HuH-7.5 (cell line): ENCODE measurements at regions not wholly inside any gene's neighbourhood (a gene's known extent, or its start where the extent isn't known, plus 50 kb on each side); places are given as distances from the start of the nearest gene placed in this dataset.

Experiments used
- DNase-seq: peaks from one replicate; pipeline ENCODE4 v3.0.0; 2011; ENCODE audit warnings: low spot score

DNA sequence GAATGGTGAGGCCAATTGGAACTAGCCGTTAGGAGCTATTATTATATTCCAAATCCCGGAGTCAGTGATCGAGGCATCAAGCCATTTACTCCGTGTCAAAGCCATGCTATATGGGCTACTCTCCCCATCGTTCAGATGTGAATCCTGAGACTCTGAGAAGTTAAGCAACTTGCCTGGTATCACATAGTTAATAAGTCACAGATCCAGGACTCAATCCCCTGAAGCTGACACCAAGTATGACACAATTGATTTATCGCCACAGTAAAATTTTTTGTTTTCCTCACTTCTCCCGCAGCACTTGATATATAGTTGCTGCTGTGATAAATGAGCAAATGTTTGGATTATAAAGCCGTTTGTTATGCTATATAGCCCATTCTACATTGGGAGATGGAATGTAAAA lies 50.8 kb upstream of the TSHZ2 start:
- no peak for DNase-seq

DNA sequence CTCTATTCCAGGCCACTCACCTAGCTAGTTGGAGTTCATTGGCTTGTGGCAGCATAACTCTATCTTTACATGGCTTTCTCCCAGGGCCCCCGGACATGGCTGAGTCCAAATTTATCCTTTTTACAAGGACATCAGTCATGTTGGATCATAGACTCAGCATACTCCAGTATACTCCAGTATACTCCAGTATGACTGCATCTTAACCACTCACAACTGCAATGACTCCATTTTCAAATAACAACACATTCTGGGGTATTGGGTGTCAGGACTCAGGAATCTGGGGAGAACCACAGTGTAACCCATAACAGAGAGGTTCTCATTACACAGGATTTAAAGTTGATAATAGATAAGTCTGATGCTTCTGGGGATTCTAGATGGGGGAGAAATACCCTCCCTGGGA lies 53.8 kb upstream of the TSHZ2 start:
- DNase-seq = no peak

DNA sequence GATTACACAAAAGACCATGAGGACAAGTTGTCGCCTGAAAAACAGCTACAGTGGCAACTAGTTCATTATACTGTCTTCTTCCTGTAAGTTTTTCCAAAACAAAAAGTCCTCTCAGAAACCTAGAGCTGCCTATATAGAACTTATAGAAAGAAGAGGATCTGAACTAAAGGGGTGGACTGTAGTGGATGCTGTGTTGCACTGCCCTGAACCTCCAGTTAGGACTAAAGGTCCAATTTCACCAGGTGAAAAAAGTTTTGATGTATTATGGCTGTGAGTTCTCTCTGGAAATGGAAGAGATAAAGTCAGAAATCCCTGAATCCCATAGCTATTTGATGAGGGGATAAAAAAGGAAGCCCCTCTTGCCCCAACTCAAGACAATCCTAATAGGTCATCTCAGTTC lies 56.6 kb upstream of the TSHZ2 start:
- no peak for DNase-seq

DNA sequence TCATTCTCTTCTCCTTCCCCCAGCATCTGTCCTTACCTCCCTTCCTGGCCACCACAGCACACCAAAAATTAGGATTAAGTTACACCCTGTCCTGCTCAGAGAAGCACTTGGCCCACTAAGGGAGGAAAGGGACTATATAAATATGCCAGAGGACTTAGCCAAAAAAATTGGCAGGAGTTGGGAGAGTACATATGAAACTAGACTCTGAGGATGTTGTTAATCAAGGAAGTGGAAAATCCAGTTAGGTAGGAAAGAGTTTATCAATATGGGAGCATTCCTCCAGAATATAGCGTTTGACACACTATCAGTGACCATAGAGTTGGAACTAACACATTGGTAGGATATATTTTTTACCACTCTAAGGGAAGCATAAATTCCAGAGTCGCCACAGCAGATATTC lies 57.3 kb upstream of the TSHZ2 start:
- DNase-seq = no peak

DNA sequence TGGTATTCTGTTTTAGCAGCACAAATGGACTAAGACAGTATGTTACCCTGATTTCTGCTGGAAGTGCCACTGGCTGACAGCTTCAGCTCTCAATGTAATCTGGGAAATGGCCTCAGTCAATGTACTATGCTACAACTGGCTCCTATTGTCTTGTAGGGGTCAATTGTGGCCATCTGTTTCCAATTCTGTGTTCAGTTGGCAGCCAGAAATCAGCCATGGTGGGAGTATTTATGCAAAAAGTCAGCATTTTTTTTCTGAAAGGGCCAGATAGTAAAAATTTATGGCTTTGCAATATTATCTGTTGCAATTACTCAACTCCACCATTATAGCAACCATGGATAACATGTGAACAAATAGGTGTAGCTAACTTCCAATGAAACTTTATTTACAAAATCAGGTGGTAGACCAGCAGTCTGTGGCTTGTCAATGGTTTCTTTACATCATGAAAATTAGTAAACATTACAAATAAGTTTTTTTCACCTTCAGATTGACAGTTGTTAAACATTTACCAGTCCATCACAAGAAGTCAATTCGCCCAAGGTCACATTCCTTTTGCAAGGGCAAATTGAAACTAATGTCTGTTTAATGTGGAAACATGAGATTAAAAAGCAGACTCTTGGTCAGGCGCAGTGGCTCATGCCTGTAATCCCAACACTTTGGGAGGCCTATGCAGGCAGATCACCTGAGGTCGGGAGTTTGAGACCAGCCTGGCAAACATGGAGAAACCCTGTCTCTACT lies 58.3 kb upstream of the TSHZ2 start:
- DNase-seq = no peak

DNA sequence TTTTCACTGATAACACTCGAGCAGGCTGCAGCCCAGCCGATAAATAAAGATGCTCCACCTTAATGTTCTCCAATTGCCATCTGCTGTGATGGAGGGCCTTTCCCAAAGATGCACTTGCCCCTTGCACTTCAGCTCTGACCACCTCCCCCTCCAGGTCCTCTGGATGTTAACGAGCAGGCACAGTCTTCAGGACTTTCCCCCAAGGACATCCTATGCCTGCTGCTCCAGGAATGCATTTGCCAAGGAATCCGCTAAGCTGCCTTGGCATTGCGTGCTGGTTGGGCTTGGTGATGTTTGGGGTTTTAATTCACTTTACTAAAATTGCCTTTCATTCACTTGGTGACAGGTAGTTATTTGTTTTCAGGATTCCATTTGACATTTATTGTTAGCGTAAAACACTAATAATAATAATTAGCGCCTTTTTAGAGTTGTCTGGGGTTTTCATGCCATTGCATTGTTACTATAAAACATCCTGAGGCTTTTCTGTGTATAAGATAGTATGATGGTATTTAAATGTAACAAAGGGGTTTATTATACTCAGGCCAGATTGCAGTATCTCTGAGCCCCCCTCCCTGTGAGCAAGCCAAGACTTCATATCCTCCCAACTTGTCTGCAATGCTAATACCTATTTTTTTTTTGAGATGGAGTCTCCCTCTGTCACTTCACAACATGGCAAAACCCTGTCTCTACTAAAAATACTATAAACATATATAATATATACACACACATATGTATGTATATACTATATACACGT lies 66.7 kb upstream of the TSHZ2 start:
- no peak for DNase-seq

DNA sequence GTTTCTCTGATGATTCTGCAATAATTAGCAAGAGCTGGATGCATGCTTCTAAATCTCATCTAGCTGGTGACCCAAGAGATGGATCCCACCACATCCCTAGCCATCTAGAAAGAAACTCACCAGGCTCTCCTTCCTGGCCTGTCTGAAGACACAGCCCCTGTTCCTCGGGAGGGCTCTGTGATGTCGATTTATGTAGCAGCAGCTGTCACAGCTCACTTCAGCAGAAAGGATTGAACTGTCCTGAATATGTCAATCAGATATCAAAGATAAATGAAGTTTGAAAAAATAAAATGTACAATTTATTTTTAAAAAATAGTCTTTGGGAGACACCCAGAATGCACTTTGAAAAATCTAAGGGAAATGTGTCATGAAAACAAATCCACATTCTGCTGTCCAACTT lies 67.3 kb upstream of the TSHZ2 start:
- no peak for DNase-seq

DNA sequence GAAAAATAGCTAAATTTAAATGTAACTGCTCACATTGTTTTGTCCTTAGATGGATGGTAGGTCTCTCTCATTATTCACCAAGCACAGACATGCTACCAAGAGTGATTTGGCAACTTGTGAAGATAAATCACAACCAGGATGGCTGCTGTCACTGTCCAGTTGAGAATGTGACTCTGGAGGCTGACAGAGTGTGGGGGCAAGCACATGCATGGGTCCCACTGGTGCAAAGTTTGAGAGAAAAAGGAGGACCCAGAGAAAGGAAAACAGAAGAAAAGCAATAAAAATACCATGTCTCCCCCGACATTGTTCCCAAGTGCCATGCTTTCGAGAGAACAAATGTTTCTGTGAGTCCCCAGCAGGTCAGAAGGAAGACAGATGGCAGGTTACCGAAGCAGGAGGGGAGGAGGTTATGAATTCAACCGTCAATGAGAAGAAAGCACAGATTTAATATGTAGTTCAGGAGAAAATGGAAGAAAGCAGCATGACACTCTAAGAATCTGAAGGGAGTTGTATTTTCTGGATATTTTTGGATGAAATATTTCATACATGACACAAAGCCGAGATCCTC lies 73.0 kb upstream of the TSHZ2 start:
- no peak for DNase-seq

DNA sequence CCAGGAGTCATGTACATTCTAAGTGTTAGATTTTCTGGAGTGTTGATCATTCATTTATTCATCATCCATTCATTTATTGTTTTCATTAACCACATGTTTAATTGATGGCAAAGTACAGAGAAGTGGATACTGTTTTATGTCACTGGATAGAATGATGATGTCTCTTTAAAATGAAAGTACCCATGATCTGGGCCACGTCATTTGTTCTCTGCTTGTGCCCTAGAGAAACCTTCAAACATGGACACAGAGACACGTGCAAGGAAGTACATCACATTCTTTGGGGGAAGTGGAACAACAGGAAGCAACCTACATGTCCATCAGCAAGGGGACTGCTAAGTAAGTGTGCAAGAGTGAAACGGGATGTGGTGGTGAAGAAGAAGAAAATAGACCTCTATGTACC lies 75.8 kb upstream of the TSHZ2 start:
- DNase-seq = no peak

DNA sequence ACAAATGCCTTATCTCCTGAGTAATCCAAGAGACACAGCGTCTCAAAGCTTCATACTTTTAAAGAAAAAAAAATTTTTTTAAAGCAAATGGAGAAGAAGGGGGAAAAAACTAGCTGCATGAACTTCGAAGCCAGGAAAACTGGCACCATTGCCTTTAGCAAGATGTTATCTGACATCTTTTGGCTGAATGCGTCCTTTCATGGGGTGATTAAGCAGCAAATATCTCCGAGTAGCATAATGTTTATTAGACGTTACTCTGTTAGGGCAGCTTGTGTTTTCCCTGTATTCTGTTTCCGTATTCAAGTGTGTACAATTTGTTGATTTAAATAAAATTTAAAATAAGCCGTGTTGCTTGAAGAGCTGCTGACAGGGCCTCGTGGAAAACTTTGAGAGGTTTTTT lies 76.5 kb upstream of the TSHZ2 start:
- DNase-seq = no peak

DNA sequence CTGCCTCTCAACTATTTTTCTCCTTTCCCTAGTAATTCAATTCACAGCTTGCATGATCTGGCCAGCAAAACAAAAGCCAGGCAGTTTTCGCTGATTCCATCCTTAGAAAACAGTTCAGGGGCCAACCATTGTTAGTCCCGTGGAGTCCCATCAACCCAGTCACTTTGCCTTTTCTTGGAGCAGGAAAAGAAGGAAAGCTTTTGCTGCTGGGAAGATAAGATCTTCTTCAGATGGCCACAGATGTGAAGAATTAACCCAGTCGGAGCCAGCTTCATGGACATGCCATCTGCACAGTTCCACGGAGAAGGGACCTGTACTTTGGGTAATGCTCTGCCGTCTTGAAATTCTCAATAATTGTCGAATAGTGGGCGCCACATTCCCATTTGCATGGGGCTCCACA lies 76.9 kb upstream of the TSHZ2 start:
- DNase-seq = no peak

DNA sequence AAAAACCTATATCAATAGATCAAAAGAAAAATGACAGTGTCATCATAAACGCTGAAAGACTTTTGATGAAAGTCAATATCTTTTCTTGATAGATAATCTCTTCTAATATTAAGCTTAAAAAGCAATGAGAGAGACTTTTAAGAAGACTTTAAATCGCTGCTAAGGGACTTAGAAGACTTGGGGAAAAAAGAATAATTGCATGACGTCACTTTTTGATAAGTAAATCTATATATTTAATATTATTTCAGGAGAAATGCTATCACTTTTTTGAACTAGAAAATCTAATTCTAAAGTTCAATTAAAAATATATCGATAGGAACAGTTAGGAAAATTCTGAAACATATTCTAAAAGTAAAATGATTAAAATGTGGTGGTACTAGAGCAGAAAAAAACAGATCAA lies 78.7 kb upstream of the TSHZ2 start:
- no peak for DNase-seq

DNA sequence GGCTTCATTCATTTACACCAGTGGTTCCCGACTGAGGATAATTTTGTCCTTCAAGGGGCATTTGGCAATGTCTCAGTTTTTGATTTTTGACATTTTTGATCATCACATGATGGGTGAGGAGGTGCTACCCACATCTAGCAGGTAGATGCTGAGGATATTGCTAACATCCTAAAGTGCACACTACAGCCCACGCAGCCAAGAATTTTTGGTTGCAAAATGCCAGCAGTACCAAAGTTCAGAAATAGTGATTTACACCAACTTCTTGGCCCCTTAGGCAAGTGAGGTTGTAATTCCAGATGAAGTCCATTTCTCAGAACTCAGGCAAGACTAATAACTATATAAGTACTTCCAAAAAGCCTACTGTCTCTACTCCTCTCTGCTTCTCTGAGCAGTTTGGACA lies 80.1 kb upstream of the TSHZ2 start:
- DNase-seq = no peak

DNA sequence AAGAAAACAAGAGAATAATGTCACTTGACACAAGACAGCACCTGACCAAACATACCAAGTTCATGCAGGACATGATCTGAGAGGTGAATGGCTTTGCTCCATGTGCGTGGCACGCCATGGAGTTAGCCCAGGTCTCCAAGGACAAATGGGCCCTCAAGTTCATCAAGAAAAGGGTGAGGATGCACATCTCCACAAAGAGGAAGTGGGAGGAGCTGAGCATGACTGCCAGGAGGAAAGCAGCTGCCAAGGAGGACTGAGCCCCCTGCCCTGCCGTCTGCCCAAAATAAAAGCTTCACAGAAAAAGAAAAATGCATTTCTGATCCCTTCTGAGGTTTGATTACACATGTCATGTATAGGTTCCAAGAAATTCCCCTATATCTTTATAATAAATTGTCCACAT lies 82.0 kb upstream of the TSHZ2 start:
- no peak for DNase-seq

DNA sequence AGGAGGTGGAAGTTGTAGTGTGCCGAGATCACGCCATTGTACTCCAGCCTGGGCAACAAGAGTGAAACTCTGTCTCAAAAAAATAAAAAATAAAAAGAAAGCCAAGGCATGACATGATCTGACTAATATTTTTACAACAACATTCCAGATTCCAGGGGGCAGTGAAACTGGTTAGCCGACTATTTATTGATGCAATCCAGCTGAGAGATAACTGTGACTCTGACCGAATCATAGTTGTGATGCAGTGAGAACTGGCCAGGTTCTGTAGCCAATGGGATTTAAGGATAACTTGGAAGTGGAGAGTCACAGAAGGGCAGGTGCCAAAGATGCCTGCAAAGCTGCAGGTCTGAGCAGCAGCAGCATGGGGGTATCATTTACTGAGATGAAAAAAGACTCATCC lies 82.9 kb upstream of the TSHZ2 start:
- DNase-seq = no peak

DNA sequence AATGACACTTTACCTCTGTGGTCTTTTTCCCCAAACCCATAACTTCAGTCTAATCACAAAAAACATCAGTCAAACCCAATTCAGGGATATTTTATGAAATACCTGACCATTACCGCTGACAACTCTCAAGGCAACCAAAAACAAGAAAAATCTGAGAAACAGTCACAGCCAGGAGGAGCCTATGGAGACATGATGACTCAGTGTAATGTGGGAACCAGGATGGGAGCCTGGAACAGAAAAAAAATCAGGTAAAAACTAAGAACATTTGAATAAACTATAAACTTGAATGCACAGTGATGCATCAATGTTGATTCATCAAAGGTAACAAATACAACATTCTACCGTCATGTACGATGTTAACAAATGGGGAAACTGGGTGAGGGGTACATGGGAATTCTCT lies 84.1 kb upstream of the TSHZ2 start:
- DNase-seq = no peak

DNA sequence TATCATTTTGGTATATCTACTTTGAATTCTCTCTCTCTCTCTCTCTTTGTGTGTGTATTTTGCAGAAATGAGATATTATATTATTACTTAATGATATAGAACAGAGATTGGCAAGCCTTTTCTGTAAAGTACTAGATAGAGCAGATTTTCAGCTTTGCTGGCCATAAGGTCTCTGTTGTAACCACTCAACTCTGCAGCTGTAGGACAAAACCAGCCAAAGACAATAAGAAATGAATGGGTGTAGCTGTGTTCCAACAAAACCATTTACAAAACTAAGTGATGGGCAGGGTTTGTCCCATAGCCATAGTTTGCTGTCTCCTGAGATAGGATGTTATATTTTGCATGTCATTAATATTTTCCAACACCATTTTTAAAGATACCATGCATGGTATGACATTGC lies 91.2 kb upstream of the TSHZ2 start:
- DNase-seq = no peak

DNA sequence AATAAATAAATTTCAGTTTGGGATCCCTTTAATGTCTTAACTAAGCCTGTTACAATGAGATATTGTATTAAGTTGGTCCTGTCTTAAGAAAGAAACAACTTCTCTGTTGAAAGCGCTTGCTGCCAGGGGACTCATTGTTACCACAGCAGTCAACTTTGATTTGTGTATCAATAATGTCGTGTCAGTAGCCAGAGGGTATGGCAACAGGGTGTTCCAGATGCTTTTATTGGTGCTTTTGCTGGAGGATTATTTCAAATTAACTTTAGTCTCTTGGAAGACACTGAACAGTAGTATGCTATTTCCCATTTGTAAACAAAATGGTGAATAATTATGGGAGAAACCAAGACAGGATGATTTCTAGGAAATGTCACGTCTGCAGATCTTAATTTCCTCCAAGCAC lies 91.9 kb upstream of the TSHZ2 start:
- DNase-seq = no peak

DNA sequence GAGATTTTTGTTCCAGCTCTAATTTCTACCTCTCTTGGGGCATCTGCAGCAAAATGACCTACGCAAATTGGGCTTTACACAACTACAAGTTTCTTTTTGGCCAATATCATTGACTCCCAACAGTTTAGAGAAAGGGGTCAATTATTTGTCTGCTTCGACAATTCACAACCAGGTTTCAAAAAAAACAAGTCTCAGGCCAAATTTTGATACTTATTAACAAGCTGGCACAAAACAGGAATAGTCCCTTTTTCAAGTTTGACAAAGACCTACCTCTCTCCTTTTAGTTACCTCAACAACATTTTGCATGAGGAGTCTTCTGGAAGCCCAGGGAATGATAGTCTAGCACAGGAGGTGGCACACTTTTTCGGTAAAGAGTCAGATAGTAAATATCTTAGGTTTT lies 97.9 kb upstream of the TSHZ2 start:
- no peak for DNase-seq

DNA sequence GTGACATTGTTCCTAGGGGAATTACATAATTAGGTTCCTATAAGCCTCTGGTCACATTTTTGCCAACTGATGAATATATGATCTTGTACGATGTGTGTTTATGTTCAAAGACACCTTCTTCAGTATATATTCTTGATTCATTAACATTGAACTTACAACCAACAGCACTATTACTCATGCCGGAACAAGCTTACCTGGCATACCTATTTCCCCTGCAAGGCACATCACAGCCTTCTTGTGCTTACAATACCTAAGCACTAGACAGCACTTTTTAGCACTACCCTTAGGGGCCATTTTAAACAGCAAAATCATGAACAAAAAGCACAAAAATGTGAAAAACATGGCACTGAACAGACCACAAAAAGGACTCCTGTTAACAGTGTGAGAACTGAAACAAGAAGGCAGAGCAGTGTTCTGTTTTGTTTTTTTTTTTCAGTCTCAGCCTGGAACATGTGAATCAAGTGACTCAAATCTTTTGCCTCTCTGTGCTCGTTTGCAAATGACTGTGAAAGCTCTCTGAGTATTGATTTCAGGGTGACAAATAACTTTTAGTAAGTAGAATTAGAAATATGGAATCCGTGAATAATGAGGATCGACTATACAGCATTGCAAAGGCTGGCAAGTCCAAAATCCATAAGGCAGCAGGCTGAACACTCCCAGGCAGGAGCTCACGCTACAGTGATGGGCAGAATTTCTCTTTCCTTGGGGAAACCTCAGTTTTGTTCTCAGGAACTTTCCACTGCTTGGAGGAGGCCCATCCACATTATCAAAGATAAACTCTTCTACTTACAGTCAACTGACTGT lies 102.3 kb upstream of the TSHZ2 start:
- no peak for DNase-seq

DNA sequence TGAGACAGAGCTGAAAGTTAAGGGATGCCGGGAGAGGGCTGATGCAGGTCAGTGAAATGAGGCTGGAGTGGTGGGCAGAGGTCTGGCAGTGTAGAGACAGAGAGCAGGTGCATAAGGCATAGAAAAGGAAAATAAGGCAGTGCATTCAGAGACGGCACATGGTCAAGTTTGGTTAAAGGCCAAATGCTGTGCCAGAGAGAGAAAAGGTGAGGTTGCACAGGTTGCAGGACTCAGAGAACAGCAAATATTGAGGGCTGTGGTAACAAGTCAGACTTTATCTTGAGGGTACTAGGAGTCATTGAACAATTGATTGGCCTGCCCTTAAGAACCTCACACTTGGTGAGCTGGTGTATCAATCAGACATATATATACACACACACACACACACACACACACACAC lies 102.9 kb upstream of the TSHZ2 start:
- no peak for DNase-seq

DNA sequence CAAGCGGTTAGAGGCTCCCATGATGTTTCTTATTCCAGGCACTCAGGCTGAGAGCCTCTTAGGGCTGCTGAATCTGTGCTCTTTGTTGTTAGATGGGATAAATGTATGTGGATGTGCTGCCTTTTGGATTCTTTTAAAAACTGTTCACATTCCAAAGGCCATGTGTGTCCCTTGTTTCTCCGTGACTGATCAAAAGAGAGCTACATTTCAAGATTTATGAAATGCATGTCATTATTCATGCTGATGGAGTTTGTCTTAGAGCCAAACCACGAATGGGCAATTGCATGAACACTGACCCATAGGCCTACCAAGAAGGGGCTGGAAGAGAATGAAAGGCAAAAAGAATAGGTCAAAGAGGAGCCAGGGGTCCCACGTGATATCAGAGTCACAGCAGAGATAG lies 104.9 kb upstream of the TSHZ2 start:
- DNase-seq = no peak
